ENCODE measurements at regions not wholly inside any gene's neighbourhood (a gene's known extent, or its start where the extent isn't known, plus 50 kb on each side); places are given as distances from the start of the nearest gene placed in this dataset.

GRCh38 chr9:117624106-117624505 lies 80.1 kb upstream of the TLR4 start:
- no peaks in the 10 kb centered on the region for H3K36me3 ChIP-seq (ENCODE audit: control insufficient read depth, insufficient read depth, low read length)
- ATAC-seq (ENCODE audit: low read depth in 2 of 2) = no peak
- Mint-ChIP-seq H3K36me3 (no peaks in the 10 kb centered on the region), H3K4me3 (no peak overlapping the region), H3K4me1 (no peaks in the 10 kb centered on the region), H3K9me3 (peaks cover 0 to 33% (median 8%) of the 10 kb centered on the region in 7 donors), H3K27me3 (no peaks in the 10 kb centered on the region), H3K27ac (no peak overlapping the region)
- no peaks in the 10 kb centered on the region for H3K4me1 ChIP-seq (ENCODE audit: control insufficient read depth, insufficient read depth, low read length, poor library complexity, severe bottlenecking)
- H3K9me3 ChIP-seq (ENCODE audit: control insufficient read depth in 2 of 2, low read length in 2 of 2) = peaks cover 0 to 14% of the 10 kb centered on the region in 2 experiments
- no peak overlapping the region for H3K27ac ChIP-seq (ENCODE audit: insufficient read depth, low read length, poor library complexity, severe bottlenecking)
- no peaks in the 10 kb centered on the region for H3K27me3 ChIP-seq (ENCODE audit: control insufficient read depth, insufficient read depth, low read length)
- no peak overlapping the region for H3K4me3 ChIP-seq (ENCODE audit: low read depth, low read length)
- DNase-seq = no peak

DNA sequence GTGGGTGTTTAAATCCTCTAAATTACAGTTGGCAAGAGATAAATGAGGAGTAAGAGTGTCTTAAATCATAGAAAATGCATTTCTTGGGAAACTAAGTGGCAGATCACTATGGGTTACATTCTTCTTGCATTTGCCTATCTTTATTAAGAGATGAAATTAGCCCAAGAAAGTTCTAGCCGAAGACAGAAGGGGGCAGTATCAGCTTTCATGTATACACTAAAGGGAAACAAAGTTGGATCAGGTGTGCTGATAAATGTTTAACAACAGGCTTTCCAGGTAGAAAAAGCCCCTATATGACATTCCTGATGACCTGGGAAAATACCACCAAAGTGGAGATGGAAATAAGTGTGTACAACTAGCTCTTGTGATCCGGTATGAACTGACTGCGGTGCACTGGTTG lies 81.9 kb upstream of the TLR4 start:
- no peak overlapping the region for H3K4me3 Mint-ChIP-seq
- Histone ChIP-seq H3K27me3 (ENCODE audit: control insufficient read depth, insufficient read depth, low read length) (no peaks in the 10 kb centered on the region), H3K4me3 (ENCODE audit: low read depth, low read length) (no peak overlapping the region), H3K27ac (ENCODE audit: insufficient read depth, low read length, poor library complexity, severe bottlenecking) (no peak overlapping the region), H3K4me1 (ENCODE audit: control insufficient read depth, insufficient read depth, low read length, poor library complexity, severe bottlenecking) (no peaks in the 10 kb centered on the region), H3K36me3 (ENCODE audit: control insufficient read depth, insufficient read depth, low read length) (no peaks in the 10 kb centered on the region), H3K9me3 (ENCODE audit: control insufficient read depth in 2 of 2, low read length in 2 of 2) (peaks cover 0 to 14% of the 10 kb centered on the region in 2 experiments)
- H3K27me3 Mint-ChIP-seq = no peaks in the 10 kb centered on the region
- ATAC-seq (ENCODE audit: low read depth in 2 of 2) (no peak), DNase-seq (no peak)
- H3K27ac Mint-ChIP-seq = peak overlapping the region in 1 of 3 donors; percentile 60
- H3K36me3 Mint-ChIP-seq = no peaks in the 10 kb centered on the region
- no peaks in the 10 kb centered on the region for H3K4me1 Mint-ChIP-seq
- H3K9me3 Mint-ChIP-seq = peaks cover 0 to 34% (median 9%) of the 10 kb centered on the region in 7 donors

DNA sequence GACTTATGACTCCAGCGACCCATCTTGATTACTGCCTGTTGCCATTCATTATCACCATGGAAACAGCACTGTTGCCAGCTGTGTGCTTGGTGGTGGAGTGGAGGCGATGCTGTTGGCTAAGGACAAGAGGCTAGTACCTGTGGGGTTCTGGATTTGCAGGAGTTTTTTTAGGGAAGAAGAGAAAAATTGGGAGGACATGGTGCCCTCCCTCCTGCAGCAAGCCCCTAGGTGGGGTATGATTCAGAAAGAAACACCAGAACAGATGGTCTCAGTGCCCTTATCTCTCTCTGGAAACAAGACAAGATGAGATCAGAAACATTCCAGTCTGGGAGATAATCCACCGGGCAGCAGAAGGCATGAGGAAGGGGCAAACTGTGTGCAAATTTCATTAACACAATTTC lies 87.8 kb upstream of the TLR4 start:
- H3K9me3 ChIP-seq (ENCODE audit: control insufficient read depth in 2 of 2, low read length in 2 of 2) = no peaks in the 10 kb centered on the region
- Mint-ChIP-seq H3K36me3 (no peaks in the 10 kb centered on the region), H3K27me3 (no peaks in the 10 kb centered on the region), H3K4me3 (no peak overlapping the region), H3K9me3 (peaks cover 0 to 10% (median 5%) of the 10 kb centered on the region in 7 donors), H3K4me1 (no peaks in the 10 kb centered on the region), H3K27ac (no peak overlapping the region)
- no peaks in the 10 kb centered on the region for H3K27me3 ChIP-seq (ENCODE audit: control insufficient read depth, insufficient read depth, low read length)
- no peak for ATAC-seq (ENCODE audit: low read depth in 2 of 2)
- no peaks in the 10 kb centered on the region for H3K4me1 ChIP-seq (ENCODE audit: control insufficient read depth, insufficient read depth, low read length, poor library complexity, severe bottlenecking)
- no peaks in the 10 kb centered on the region for H3K36me3 ChIP-seq (ENCODE audit: control insufficient read depth, insufficient read depth, low read length)
- DNase-seq = no peak
- no peak overlapping the region for H3K4me3 ChIP-seq (ENCODE audit: low read depth, low read length)
- H3K27ac ChIP-seq (ENCODE audit: insufficient read depth, low read length, poor library complexity, severe bottlenecking) = no peak overlapping the region

DNA sequence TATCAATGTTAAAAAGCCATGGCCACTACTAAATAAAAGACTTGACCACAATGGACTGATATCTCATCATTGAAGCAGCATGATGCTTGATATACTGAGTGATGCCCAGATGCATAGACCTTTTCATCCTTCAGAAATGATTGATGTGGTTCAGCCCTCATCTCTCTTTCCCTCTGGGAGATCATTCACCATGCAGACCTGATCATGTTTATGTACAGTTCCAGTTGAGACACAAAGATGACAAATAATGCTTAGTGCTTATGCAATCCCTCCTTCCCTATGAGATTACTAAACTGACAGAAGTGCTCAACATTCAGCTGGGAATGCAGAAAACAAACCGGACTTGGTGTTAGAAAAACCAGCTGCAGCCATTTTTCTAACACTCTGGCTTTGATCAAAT lies 91.9 kb upstream of the TLR4 start:
- Mint-ChIP-seq H3K27me3 (no peaks in the 10 kb centered on the region), H3K27ac (no peak overlapping the region), H3K4me3 (no peak overlapping the region), H3K9me3 (peaks cover 0 to 12% (median 3%) of the 10 kb centered on the region in 7 donors), H3K36me3 (no peaks in the 10 kb centered on the region), H3K4me1 (no peaks in the 10 kb centered on the region)
- H3K27me3 ChIP-seq (ENCODE audit: control insufficient read depth, insufficient read depth, low read length) = no peaks in the 10 kb centered on the region
- no peak for DNase-seq
- H3K4me1 ChIP-seq (ENCODE audit: control insufficient read depth, insufficient read depth, low read length, poor library complexity, severe bottlenecking) = no peaks in the 10 kb centered on the region
- H3K9me3 ChIP-seq (ENCODE audit: control insufficient read depth in 2 of 2, low read length in 2 of 2) = no peaks in the 10 kb centered on the region
- no peak overlapping the region for H3K27ac ChIP-seq (ENCODE audit: insufficient read depth, low read length, poor library complexity, severe bottlenecking)
- H3K36me3 ChIP-seq (ENCODE audit: control insufficient read depth, insufficient read depth, low read length) = no peaks in the 10 kb centered on the region
- ATAC-seq (ENCODE audit: low read depth in 2 of 2) = no peak
- H3K4me3 ChIP-seq (ENCODE audit: low read depth, low read length) = no peak overlapping the region

DNA sequence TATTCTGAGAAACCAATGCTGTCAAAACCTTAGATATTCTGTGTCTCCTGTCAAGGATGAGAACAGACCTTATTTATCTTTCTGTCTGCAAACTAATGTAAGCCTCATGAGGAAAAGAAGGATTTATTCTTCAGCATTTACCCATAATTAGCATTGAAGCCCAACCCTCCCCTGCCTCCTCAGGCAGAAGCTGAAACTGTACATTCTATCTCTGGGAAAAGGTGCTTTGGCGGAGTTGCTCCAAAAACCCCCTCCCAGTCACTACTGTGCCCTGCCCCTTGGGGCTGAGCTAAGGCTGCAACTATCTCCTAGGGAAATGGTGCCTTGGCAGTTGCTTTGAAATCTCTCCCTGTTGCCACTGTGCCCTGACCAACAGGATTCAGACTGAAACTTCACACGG lies 106.2 kb upstream of the TLR4 start:
- ATAC-seq (ENCODE audit: low read depth in 2 of 2) (no peak), DNase-seq (no peak)
- Mint-ChIP-seq H3K27me3 (peaks cover 4% of the 10 kb centered on the region), H3K36me3 (no peaks in the 10 kb centered on the region), H3K9me3 (peaks cover 2 to 22% (median 4%) of the 10 kb centered on the region in 7 donors), H3K4me3 (no peak overlapping the region), H3K27ac (no peak overlapping the region), H3K4me1 (no peaks in the 10 kb centered on the region)
- no peaks in the 10 kb centered on the region for H3K4me1 ChIP-seq (ENCODE audit: control insufficient read depth, insufficient read depth, low read length, poor library complexity, severe bottlenecking)
- H3K9me3 ChIP-seq (ENCODE audit: control insufficient read depth in 2 of 2, low read length in 2 of 2) = no peaks in the 10 kb centered on the region
- H3K36me3 ChIP-seq (ENCODE audit: control insufficient read depth, insufficient read depth, low read length) = no peaks in the 10 kb centered on the region
- no peaks in the 10 kb centered on the region for H3K27me3 ChIP-seq (ENCODE audit: control insufficient read depth, insufficient read depth, low read length)
- no peak overlapping the region for H3K4me3 ChIP-seq (ENCODE audit: low read depth, low read length)
- no peak overlapping the region for H3K27ac ChIP-seq (ENCODE audit: insufficient read depth, low read length, poor library complexity, severe bottlenecking)

DNA sequence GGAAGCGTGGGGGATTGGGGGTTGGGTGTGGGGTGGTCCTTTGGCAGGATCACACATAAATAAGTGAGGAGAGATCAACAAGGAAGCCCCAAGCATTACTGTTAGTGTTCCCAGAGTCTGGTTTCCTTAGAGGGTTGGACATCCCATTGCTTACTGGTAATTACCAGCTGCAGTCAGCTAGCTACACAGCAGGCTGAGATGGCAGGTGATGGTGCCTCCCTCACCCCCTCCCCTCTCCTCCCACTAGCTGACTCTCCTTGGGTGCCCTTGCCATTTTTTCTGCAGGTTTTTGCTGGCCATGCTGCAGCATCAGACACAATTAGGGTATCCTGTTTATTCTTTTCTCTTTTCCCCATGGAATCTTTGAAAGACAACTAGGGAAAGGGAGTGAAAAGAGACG lies 107.5 kb upstream of the TLR4 start:
- H3K36me3 ChIP-seq (ENCODE audit: control insufficient read depth, insufficient read depth, low read length) = no peaks in the 10 kb centered on the region
- Mint-ChIP-seq H3K27ac (no peak overlapping the region), H3K4me3 (no peak overlapping the region), H3K27me3 (peaks cover 4% of the 10 kb centered on the region), H3K36me3 (no peaks in the 10 kb centered on the region), H3K9me3 (peaks cover 2 to 18% (median 6%) of the 10 kb centered on the region in 7 donors), H3K4me1 (no peaks in the 10 kb centered on the region)
- H3K9me3 ChIP-seq (ENCODE audit: control insufficient read depth in 2 of 2, low read length in 2 of 2) = no peaks in the 10 kb centered on the region
- no peak for DNase-seq
- no peak overlapping the region for H3K27ac ChIP-seq (ENCODE audit: insufficient read depth, low read length, poor library complexity, severe bottlenecking)
- no peak for ATAC-seq (ENCODE audit: low read depth in 2 of 2)
- no peaks in the 10 kb centered on the region for H3K27me3 ChIP-seq (ENCODE audit: control insufficient read depth, insufficient read depth, low read length)
- no peak overlapping the region for H3K4me3 ChIP-seq (ENCODE audit: low read depth, low read length)
- no peaks in the 10 kb centered on the region for H3K4me1 ChIP-seq (ENCODE audit: control insufficient read depth, insufficient read depth, low read length, poor library complexity, severe bottlenecking)

GRCh38 chr9:117595650-117596049 lies 108.6 kb upstream of the TLR4 start:
- no peaks in the 10 kb centered on the region for H3K4me1 Mint-ChIP-seq
- Histone ChIP-seq H3K4me3 (ENCODE audit: low read depth, low read length) (no peak overlapping the region), H3K27me3 (ENCODE audit: control insufficient read depth, insufficient read depth, low read length) (no peaks in the 10 kb centered on the region), H3K9me3 (ENCODE audit: control insufficient read depth in 2 of 2, low read length in 2 of 2) (no peaks in the 10 kb centered on the region), H3K4me1 (ENCODE audit: control insufficient read depth, insufficient read depth, low read length, poor library complexity, severe bottlenecking) (no peaks in the 10 kb centered on the region), H3K27ac (ENCODE audit: insufficient read depth, low read length, poor library complexity, severe bottlenecking) (no peak overlapping the region), H3K36me3 (ENCODE audit: control insufficient read depth, insufficient read depth, low read length) (no peaks in the 10 kb centered on the region)
- H3K36me3 Mint-ChIP-seq = no peaks in the 10 kb centered on the region
- H3K27me3 Mint-ChIP-seq = peaks cover 4% of the 10 kb centered on the region
- H3K4me3 Mint-ChIP-seq = no peak overlapping the region
- DNase-seq (no peak), ATAC-seq (ENCODE audit: low read depth in 2 of 2) (no peak)
- peaks cover 2 to 12% (median 5%) of the 10 kb centered on the region in 7 donors for H3K9me3 Mint-ChIP-seq
- no peak overlapping the region for H3K27ac Mint-ChIP-seq

- ATAC-seq (ENCODE audit: low read depth in 2 of 2) = no peak
- H3K36me3 ChIP-seq (ENCODE audit: control insufficient read depth, insufficient read depth, low read length) = no peaks in the 10 kb centered on the region
These were observed 116.9 kb upstream of the TLR4 start for GRCh38 chr9:117587263-117587662.

More at GRCh38 chr9:117587263-117587662, 116.9 kb upstream of the TLR4 start:
- Mint-ChIP-seq H3K27me3 (no peaks in the 10 kb centered on the region), H3K27ac (no peak overlapping the region), H3K4me1 (no peaks in the 10 kb centered on the region), H3K4me3 (no peak overlapping the region), H3K9me3 (peaks cover 0 to 13% (median 5%) of the 10 kb centered on the region in 7 donors), H3K36me3 (no peaks in the 10 kb centered on the region)
- Histone ChIP-seq H3K4me3 (ENCODE audit: low read depth, low read length) (no peak overlapping the region), H3K27ac (ENCODE audit: insufficient read depth, low read length, poor library complexity, severe bottlenecking) (no peak overlapping the region), H3K9me3 (ENCODE audit: control insufficient read depth in 2 of 2, low read length in 2 of 2) (no peaks in the 10 kb centered on the region), H3K4me1 (ENCODE audit: control insufficient read depth, insufficient read depth, low read length, poor library complexity, severe bottlenecking) (no peaks in the 10 kb centered on the region), H3K27me3 (ENCODE audit: control insufficient read depth, insufficient read depth, low read length) (no peaks in the 10 kb centered on the region)
- DNase-seq = no peak

All from CD4-positive, CD25-positive, alpha-beta regulatory T cell (primary cell).